A204.1 (cell line): ENCODE measurements at regions not wholly inside any gene's neighbourhood (a gene's known extent, or its start where the extent isn't known, plus 50 kb on each side); places are given as distances from the start of the nearest gene placed in this dataset.

Experiments used
- FAIRE-seq: peaks from 2 replicates; lab custom pipeline; 2012; peaks lifted over from hg19 to GRCh38; lab: Jason Lieb, UNC

DNA sequence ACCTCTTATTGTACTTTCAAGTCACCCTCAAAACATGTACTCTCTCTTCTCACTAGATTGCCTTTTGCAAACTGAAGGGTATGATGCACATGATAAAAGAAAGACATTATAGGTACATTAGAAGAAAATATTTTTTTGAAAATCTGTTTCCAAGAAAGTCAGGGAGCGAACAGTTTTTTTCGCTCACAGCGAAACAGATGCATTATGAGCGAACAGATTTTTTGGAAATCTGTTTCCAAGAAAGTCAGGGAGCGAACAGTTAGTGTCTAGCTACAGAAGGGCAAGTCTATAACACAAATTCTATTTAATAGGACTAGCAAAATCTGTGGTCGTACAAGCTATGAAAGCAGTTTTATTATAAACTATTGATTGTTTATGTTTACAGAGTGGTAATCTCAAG, 296.2 kb upstream of the ANO3 start:
- FAIRE-seq: no peak

DNA sequence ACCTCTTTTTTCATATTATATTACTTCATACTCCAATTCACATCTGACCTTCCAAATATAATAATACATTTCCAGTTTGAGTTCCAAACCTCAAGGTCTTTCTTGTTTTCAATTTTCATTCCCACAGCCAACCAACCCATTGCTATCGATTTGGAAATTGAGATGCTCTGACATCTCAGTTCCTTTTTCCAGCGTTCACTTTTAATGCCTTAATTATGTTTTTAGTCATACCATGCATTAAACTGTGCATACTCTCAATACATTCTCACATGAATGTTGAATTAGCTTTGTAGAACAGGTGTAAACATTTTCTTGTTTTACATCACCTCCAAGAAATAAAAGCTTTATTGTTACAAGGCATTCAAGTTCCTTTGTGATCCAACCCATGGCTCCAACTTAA, 294.2 kb upstream of the ANO3 start:
- no peak for FAIRE-seq

DNA sequence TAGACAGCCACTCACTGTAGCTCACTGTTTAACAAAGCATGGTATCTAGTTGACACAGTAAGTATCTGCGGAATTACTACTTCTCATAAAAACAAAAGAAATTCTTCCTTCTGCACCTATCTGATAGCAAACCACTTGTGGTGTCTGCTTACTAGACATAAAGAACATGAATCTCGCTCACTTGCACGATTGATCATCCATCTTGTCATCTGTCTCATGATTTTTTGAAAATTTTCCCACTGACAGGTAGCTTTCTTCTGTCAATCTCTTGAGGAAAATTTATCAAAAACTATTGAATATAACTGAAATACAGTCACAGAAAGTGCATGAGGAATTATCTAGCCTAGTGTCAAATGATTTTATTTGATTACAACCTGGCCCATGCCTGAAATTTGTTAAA, 291.6 kb upstream of the ANO3 start:
- FAIRE-seq: no peak

DNA sequence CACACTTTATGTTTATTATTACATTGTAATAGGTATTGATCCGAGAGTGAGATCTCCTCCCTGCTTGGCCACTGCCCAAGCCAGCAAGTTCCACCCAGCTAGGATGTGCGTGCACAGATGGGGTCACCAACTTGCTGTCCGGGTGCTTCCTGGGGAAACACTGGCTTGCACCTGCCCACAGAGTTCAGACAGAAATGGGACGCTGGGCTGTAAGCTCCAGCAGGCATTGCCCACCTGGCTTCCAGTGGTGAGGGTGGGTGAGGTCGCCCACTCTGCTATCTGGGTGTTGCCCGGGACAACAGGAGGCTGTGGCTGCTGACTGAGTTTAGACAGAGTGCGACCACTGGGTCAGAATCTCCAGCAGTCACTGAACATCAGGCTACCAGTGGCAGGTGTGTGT, 289.8 kb upstream of the ANO3 start:
- FAIRE-seq: no peak

DNA sequence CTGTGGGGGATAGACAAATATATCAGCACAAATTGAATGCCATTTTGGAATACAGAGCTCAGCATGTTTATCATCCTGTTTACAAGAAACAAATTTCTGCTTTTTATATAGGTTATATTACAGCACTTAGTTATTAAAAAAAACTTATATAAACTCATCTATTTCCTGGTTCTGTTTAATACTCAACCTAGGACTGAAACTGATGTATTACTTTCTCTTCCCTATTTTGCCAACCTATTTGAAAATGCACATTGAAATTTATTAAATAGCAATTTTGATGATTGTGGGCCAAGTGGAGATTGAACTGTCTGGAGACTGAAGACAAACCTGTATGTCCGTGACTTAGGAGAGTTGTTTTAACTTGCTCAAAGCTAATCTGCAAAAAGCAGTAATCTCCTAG, 288.3 kb upstream of the ANO3 start:
- FAIRE-seq: no peak

DNA sequence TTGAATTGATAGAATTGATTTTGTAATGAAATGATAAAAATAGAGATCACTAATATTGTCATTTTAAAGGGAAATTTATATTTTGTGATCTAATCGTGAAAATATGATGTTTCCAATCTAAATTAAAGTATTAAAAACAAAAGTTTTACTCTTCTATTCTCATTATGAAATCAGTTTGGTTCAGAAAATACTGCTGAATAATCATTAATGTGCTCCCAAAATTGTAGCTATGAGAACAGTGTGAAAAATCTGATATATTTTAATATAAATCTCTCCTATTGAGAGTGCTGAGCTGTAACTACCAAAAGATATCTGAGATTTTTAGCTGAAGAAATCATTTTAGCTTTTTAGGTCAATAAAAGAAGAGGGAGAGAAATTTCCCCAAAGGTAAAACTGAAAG, 287.5 kb upstream of the ANO3 start:
- peak; percentile 25 for FAIRE-seq

DNA sequence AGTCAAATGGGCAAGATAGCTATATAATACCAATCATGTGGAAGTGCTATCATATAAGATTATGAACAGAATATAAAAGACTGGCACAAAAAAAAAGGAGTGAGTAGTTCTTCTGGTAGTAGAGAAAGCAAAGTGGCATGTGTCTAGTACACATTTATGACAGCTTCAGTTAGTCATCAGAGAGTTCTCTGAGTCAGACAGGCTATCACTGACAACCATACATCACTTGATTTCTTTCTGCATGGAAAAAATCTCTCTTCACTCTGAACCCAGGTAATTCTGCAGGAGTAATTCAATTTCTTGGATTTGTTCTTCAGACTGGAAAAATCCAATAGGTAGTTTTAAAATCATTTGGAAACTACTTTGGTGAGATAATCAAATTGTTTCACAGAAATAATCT, 286.8 kb upstream of the ANO3 start:
- FAIRE-seq: no peak

DNA sequence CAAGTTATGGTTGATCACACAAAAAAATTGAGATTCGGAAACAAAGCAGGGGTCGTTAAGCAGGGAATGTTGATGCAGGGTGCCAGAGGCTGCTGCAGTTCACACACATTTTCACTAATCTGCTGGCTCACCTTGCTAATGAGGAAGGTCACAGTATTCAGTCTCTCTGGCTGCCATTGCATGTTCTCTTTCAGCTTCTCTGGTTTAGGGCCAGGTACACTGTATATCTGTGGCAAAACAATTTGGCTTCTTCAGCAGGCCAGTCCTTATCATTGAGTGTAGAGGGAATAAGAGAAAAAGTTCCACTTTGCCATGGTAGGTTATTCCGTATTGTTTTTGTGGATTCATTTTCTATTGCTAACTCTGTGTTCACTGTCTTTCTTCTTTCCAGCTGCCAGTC, 283.7 kb upstream of the ANO3 start:
- no peak for FAIRE-seq

DNA sequence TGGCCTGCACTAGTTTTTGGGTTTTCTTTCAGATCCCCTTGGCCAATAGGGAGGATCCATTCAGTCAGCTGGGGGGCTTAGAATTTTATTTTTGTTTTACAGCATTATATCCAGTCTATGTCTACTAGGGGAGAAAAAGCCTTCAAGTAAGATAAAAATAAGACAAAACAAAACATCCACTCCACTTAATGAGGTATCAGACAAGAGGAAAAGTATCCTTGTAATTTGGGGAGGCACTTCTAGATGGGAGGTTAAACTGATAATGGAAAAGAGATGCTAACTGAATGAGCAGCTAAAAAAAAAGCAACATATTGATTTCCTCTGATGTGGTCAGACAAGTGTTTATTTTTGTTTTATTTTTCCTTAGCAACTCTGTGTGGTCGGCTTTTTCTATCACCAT, 278.0 kb upstream of the ANO3 start:
- no peak for FAIRE-seq

DNA sequence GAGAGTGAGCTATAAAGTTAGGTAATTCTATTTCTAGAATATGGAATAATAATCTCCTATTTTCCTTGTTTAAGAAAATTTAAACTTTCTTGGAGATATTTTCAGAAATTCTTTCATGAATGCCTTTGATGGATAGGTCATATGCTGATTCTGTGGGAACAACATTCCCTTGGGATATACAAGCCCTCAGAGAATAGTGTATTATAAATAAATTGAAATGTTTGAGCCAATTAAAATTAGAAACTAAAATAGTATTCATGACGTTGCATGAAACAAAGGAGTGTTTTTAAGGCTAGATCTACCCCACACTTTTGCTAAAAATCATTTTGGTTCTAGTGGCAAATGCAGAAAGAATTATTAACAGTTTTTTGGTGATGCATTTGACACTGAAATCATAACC, 269.3 kb upstream of the ANO3 start:
- no peak for FAIRE-seq

DNA sequence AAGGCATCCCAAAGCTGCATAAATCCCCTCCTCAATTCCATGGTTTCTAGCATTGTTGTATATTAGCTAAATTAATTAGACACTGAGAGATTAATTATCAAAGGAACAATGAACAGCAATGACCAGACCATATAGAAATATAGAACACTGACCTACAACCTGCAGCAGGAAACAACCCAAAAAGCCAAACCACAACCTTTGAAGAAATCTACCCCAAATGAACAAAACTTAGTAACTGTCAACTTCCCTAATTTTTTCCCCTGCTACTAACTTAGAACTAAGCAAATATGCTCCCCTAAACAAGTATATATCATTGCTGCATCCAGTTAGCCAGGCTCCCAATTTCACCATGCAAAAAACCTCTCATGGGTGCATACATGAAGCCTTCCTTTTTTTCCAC, 268.0 kb upstream of the ANO3 start:
- FAIRE-seq: no peak

DNA sequence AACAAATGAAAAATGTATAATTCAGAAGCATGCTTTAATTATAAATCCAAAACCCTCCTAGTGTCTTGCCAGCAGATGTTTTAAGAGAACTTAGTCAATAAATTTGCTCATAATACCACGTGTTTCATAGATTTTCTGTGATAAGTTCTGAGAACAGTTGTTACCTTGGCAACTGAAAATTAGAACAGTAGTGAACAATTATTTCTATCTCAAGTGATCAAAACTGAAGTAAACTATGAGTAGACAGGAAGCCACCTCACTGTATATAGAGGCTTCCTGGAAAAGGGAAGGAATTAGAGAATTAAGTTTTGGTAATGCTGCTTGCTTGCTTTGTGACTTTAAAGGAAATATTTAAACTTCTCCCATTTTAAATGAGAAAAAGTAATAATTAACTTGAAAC, 266.0 kb upstream of the ANO3 start:
- no peak for FAIRE-seq

DNA sequence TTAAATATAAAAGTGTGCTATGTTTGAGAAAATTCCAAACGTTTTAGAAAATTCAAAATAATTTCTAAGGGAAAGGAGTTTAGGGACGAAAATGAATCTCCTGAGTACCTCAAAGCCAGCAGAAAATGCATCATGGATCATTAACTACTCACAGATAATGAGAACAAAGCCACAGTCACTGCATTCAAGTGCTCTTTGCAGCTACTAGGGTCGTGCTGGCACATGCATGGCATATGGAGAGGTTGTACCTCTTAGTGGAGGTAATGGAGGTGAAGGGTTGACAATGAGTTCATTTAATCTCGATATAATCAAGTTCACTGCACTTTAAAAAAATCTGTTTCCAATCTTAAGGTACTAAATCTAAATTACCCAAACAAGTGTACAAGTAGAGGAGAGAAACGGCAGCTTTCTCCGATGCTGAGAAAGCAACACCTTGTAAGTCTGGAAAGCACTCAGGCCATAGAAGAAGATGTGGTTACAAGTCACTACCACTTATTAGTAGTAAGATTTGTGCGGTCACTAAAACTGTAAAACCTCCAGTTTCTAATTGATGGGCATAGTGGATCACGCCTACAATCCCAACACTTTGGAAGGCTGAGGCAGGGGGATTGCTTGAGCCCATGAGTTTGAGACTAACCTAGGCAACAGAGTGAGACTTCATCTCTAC, 261.1 kb upstream of the ANO3 start:
- no peak for FAIRE-seq

DNA sequence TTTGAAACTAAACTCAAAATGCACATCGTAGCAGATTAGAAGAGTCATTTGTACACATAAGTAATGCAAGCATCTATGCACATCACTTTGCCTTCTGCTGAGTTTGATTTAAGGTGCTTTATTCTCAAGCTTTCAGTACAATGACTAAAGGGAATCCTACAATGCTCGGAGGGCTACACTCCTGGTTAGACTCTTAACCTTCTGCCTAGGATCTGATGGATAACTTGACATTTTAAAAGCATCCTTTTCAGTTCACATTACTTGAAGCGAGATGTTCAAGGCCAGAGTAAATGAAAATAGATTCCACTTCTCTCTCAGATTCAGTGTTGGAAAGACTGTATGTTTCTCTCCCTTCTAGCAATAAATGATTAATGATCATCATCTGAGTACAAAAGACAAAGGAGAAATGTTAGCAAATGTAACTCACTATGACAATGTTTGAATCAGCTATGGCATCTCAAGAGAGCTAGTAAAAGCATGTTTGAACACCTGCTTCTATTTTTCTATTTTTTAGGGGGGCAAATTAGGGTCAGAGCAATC, 259.2 kb upstream of the ANO3 start:
- no peak for FAIRE-seq

DNA sequence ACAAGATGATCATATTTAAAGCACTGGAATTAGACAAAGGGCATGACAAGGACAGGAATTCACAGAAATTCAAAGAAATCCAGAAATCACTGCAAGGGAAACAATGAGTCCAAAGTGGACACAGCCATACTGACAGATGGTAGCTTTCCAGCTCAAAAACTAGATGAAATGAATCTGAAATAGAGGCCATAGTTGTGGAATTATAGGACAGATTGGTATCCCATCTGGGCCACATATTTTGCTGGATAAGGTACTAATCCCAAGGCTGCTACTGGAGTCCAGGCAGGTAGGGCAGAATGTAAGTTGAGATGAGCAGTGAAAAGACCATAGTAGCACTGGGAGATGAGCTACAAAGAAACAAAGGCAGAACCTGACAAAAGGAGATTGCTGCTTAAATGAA, 258.3 kb upstream of the ANO3 start:
- no peak for FAIRE-seq

DNA sequence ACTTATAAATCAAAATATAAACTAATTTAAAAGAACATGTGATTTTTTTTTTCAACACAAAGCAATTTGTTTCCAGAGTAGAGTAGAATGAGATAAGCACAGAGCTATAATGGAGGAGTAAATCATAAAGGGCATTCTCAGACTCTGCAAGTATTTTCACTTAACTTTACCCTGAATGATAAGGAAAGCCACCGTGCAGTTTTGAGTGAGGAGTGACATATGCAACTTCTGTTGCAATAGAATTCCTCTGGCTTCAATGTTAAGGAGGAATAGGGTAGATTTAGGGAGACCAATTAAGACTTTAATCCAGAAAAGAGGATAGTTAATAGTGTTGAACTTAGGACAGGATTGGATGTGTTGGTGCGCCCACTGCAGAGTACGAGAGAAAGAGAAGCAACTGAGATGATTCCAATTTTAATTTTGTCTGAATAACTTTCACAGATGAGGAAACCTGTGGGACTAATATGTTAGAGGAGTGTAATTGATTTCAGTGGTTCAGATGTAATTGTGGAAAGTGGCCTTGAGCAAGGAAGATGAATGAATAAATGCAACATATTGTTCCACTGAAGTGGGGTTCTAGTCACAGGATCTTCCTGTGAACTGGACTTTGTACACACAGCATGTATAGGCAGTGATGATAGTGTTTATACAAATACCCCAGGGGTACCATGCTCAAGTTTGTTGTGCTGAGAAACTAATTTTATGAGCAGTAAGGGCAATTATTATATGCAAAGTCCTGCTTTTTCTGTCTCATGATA, 255.5 kb upstream of the ANO3 start:
- FAIRE-seq: no peak

DNA sequence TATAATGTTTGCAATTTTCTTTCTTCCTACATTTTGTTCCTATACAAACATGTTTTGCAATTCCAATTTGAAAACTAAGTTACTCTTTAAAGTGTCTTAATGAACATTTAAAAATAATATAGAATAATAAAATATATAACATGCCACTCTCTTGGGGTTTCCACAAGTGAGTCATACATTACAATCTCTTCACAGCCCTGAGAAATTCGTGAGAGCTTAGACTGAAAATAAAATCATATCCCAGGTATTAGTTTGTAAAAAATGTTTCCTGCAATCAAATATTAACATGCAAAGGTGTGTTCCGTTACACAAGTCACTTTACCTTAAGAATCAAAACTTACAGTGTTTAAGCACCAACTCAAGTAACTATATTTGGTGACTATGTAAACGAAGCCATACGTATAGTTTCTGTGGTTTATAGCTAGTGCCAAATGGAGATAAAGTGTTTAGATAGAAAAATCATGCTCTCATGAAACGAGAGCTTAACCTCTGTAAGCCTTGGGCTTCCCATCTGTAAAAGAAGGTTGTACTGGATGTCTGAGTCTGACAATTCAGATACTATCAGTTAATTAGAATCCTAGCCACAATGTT, 253.6 kb upstream of the ANO3 start:
- no peak for FAIRE-seq

DNA sequence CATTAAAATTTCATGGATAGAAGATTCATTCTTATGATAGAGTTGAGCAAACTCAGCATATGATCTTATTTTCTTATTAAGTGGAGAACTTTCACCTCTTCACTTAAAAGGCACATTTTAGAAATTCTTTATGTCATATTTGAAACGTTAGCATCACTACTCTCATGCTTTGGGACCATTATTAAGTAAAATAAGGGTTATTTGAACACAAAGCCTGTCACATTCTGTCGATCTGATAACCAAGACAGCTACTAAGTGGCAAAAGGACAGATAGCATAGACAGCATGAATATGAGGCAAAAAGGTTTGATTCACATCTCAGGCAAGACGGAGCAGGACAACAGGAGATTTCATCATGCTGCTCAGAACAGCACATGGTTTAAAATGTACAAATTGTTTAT, 247.6 kb upstream of the ANO3 start:
- no peak for FAIRE-seq

DNA sequence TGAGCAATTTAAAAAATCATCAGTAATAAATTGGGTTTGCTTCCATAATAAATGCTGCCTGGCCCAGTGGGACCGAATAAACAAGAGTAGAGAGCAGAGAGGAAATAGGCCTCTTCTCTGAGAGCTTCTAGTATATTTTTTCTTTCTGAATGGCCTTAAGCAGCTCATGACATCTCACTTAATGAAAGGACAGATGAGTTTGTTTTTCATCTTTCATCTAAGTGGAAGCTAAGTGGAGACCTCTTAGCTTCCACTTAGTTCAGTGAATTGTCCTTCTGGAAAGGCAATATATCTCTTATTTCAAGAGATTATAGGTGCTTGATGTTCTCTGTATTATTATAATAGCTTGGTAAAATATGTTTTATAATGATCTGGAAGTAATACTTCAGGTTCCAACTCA, 245.9 kb upstream of the ANO3 start:
- FAIRE-seq: no peak

DNA sequence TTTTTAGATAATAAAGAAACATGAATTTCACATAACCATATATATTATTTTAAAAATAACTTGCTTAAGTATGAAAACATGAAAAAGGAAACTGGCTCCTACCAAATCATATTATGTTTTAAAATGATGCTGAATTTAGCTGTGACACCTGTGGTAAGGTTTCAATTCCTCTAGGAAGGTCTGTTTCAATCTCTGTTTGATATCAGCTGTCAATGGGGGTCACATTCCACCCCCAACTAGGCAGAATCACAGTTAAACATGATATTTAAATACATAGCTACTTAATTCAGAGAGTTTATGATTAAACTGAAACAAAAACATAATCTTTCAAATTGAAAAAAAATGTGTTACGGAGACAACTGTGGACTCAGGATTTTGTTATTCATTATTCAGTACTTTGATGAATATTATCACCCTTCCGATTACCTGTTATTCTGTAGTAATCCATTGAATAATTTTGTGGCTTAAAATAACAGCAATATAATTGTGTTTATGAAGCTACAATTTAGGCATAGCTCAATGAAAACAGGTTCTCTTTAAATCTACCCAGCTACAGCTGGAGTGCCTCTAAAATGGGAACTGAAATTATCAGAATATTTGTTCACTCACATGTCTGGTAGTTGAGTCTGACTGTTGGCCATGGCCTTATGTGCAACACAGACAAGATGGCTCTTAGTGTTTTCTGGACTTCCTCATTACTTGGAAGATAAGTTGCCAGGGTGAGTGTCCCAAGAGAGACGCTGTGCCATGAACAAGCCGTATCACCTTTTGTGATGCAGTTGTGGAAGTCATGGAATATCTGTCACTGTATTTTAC, 244.6 kb upstream of the ANO3 start:
- FAIRE-seq: no peak

DNA sequence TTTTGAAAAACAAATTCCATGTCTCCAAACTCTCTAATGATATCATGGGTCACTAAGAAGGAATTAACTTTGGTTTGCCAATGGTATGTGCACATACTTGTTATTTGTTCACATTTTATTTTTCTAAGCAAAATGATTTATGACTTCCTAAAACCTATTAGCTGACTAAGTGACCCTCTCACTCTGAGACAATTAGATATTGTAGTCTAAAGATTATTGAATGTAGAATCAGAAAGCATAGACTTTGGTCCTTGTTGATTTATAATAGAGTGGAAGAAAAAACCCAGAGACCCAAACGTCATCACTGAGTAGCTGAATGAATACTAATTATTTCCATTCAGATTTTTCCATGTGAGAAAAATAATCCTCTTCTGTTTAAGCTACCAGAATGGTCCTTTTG, 243.5 kb upstream of the ANO3 start:
- no peak for FAIRE-seq

DNA sequence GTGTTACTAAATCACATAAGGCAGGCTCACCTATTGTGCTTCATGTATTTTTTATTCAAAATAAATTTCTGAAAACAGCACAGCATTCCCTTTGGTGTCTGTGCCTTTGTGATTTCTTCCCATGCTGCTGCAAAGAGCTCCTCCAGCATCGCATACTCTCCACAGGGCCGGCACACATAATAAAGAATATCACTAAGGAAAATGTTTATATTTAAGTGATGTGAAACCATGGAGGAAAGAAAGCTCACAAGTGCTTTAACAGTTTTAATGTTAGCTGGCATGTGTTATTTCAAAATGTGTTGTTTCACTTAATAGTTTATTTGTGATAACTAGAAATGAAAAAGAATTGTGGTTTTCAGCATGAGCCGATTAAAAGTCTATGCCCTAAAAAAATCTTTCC, 241.3 kb upstream of the ANO3 start:
- FAIRE-seq: no peak

DNA sequence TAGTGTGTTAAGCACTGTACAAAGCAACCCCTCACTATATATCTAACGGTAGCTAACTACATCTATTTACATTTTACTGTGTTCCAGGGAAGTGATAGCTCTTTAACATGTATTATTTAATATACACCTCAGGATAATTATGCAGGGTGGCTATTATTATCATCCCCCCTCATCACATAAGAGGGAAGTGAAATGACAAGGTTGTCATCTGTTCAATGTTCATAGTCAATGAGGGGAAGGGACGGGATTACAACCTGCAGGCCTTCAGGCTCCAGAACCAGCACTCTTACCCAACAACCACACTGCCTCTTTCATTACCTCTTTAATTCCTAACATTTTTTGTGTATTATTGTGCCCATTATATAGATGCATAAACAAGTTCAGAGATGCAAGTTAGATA, 238.7 kb upstream of the ANO3 start:
- no peak for FAIRE-seq
